Urinary bladder (tissue), 3 donors: ENCODE measurements at regions not wholly inside any gene's neighbourhood (a gene's known extent, or its start where the extent isn't known, plus 50 kb on each side); places are given as distances from the start of the nearest gene placed in this dataset.

Source experiments
- DNase-seq: peaks from one replicate; pipeline ENCODE4 v3.0.0-alpha.2; 2015; ENCODE audit errors: extremely low spot score
- H3K27ac ChIP-seq: one replicate; pipeline ENCODE4 v1.5.1; 2013; ENCODE audit warnings: low read depth, mild to moderate bottlenecking, moderate library complexity
- H3K36me3 ChIP-seq: one replicate; pipeline ENCODE4 v1.6.1; 2013; ENCODE audit warnings: mild to moderate bottlenecking, moderate library complexity; ENCODE audit not compliant: insufficient read depth
- H3K4me1 ChIP-seq: one replicate; pipeline ENCODE4 v1.6.1; 2013; ENCODE audit warnings: mild to moderate bottlenecking, moderate library complexity; ENCODE audit not compliant: insufficient read depth
- H3K4me3 ChIP-seq: one replicate; pipeline ENCODE4 v1.5.1; 2013; ENCODE audit warnings: low read depth, low read length
- WGBS: extraction: QIAGEN DNeasy Blood & Tissue Kit; methylation state at CpG from one replicate; pipeline ENCODE4 v1.1.7; 2013; 5-methylcytosine and 5-hydroxymethylcytosine counted together
- donor health status: healthy with polysubstance abuse.
- donor health status: healthy.

DNA sequence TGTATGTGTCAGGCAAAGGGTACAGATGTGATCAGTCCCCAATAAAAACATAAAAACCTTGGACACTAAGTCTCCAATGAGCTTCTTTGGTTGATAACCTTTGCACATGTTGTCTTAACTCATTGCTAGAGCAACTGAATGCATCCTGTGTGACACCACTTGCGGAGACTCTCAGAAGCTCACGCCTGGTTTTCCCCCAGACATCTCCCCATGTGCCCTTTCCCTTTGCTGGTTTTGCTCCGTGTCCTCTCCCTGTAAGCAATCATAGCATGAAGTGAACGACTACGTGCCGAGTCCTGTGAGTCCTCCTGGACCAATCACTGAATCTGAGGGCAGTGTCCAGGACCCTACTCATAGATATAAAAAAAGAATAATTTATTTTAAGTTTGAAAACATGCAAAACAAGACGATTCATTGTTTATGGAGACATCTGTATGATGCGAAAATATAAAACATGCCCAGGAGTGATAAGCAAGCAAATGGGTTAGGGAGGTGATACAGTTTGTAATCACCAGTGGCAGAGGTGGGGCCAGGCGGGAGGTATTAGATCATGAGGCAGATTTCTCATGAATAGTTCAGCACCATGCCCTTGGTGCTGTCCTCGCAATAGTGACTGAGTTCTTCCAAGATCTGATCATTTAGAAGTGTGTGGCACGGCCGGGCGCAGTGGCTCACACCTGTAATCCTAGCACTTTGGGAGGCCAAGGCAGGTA, 115.5 kb downstream of the MED10 start:
- Histone ChIP-seq H3K36me3 (no peaks in the 10 kb centered on the region), H3K27ac (no peak overlapping the region), H3K4me3 (no peak overlapping the region), H3K4me1 (no peaks in the 10 kb centered on the region)
- DNase-seq: no peak
- WGBS: 84% methylated on average over 13 of the region's 13 CpGs

DNA sequence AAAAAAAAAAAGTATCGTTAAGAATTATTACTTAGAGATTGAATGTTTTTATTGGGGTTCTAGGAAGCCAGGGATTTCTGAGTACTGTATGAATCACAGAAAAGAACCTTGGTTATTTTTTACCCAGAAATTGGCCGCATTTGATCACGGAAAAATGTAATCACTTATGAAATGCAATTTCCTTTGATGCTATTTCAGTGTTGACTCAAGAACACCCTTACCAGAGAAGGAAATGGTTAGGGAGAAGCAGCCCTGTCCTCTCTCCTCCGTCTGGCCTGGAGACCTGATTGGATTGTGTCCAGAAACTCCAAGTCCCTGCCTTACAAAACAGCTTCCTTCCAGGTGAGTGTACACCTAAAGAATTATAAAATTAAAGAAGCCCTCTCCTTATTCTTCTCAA, 116.7 kb downstream of the MED10 start:
- no peak overlapping the region for H3K4me3 ChIP-seq
- no peaks in the 10 kb centered on the region for H3K36me3 ChIP-seq
- no peaks in the 10 kb centered on the region for H3K4me1 ChIP-seq
- no peak overlapping the region for H3K27ac ChIP-seq
- DNase-seq: no peak
- WGBS: 52% methylated on average over 4 of the region's 4 CpGs

DNA sequence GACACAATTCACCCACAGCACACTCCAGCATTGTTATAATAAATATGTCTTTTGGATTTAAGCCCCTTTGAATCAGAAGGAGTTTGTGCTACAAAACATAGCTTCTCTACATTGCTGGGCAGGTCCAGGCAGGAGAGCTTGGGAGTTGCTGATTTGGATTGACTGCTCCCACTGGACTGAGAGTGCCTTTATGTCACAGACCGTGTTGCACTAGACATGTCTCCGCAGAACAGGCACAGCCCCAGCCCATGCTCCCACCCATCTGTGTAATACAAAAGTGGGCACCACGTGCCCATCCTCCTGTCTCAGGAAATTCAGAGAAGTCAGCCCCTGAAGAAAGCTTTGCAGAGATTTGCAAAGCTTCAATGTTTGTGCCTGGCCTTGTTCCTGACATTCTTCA, 117.1 kb downstream of the MED10 start:
- no peaks in the 10 kb centered on the region for H3K4me1 ChIP-seq
- H3K36me3 ChIP-seq: no peaks in the 10 kb centered on the region
- no peak overlapping the region for H3K27ac ChIP-seq
- WGBS: 68% methylated on average over 3 of the region's 3 CpGs
- no peak for DNase-seq
- H3K4me3 ChIP-seq: no peak overlapping the region

DNA sequence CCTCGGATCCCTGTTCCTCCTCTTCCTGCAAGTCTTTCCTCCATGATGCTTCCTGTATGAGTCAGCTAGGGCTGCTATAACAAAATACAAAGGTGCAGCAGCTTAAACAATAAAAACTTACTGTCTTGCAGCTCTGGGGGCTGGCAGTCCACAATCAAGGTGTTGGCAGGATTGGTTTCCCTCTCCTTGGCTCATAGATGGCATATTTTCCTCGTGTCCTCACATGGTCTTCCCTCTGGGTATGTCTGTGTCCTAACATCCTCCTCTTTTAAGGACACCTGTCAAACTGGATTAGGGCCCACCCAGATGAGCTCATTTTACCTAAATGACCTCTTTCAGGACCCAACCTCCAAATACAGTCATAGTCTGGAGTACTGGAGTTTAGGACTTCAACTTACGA, 117.5 kb downstream of the MED10 start:
- DNase-seq: no peak
- no peak overlapping the region for H3K4me3 ChIP-seq
- H3K27ac ChIP-seq: no peak overlapping the region
- H3K4me1 ChIP-seq: no peaks in the 10 kb centered on the region
- H3K36me3 ChIP-seq: no peaks in the 10 kb centered on the region
- WGBS: 63% methylated on average over 3 of the region's 3 CpGs

DNA sequence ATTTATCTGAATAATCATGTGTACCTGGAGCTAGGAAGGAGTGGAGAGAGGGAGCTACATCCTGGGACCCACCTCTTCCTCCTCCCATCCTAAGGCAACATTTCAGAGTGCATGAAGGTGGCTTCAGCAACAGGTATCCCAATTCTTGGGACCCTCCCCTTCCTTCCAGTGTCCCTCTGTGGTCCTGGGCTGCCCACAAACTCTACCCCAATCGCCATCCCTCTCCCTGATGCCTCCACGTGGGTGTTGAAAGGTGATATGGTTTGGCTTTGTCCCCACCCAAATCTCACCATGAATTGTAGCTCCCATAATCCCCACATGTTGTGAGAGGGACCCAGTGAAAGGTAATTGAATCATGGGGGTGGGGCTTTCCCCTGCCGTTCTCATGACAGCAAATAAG, 121.4 kb downstream of the MED10 start:
- no peak overlapping the region for H3K4me3 ChIP-seq
- DNase-seq: no peak
- H3K27ac ChIP-seq: no peak overlapping the region
- WGBS: 63% methylated on average over 3 of the region's 3 CpGs
- no peaks in the 10 kb centered on the region for H3K36me3 ChIP-seq
- no peaks in the 10 kb centered on the region for H3K4me1 ChIP-seq

DNA sequence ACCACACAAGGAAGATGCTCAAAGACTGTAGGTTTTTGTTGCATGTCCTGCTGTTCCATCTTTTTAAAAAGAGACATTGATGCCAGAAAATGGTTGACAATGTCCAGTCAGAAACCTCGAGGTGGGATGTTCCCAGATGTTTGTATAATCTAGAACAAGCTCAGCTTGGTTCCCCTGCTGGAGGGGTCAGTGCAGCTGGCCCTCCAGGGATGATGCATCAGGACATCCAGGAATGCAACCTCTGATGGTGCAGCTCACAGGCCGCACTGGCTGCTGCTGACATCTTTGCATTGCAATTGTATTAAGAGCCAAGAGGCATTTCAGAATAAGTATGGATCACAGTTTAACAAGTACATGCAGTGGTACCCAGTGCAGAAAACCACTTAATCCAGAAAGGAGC, 122.4 kb downstream of the MED10 start:
- no peak overlapping the region for H3K27ac ChIP-seq
- H3K4me3 ChIP-seq: no peak overlapping the region
- WGBS: 45% methylated on average over 2 of the region's 2 CpGs
- H3K4me1 ChIP-seq: no peaks in the 10 kb centered on the region
- no peak for DNase-seq
- no peaks in the 10 kb centered on the region for H3K36me3 ChIP-seq

DNA sequence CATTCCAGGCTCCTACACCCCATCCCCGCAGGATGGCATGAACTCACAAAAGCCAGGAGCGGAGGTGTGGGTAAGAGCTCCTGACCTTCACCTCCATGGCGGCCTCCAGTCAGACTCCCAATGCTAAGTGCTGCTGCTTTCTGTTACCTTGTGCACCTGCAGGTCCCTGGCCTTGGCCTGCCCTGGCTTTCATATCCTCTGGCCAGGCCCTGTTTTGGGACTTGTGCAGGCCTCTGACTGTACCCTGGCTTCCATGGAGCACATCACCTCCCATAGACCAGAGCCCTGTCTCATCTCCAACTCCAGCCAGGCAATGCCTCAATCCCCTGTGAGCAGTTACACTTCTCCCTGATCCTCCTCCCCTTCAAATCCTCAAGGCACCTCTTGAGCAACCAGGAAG, 124.5 kb downstream of the MED10 start:
- Histone ChIP-seq H3K27ac (no peak overlapping the region), H3K36me3 (no peaks in the 10 kb centered on the region), H3K4me1 (no peaks in the 10 kb centered on the region), H3K4me3 (no peak overlapping the region)
- DNase-seq: no peak
- WGBS: 79% methylated on average over 3 of the region's 3 CpGs

DNA sequence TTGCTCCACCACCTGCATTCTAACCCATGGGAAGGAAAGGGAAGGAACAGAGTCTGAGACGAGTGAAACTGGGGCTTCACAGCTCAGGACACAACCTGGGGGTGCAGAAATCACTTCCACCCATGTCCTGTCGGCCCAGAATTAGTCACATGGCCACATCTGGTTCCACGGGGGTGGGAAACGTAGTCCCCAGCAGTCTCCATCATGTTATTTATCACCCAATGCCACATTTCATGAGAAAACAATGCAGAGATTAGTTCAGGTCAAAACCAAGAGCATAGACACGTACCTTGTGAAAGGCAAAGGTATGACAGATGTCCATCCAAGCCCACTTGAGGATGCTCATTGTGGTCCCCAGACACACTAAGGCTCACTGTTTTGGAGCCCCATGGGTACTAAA, 125.1 kb downstream of the MED10 start:
- no peak overlapping the region for H3K4me3 ChIP-seq
- no peaks in the 10 kb centered on the region for H3K4me1 ChIP-seq
- 60% methylated on average over 5 of the region's 5 CpGs for WGBS
- no peaks in the 10 kb centered on the region for H3K36me3 ChIP-seq
- H3K27ac ChIP-seq: no peak overlapping the region
- no peak for DNase-seq

DNA sequence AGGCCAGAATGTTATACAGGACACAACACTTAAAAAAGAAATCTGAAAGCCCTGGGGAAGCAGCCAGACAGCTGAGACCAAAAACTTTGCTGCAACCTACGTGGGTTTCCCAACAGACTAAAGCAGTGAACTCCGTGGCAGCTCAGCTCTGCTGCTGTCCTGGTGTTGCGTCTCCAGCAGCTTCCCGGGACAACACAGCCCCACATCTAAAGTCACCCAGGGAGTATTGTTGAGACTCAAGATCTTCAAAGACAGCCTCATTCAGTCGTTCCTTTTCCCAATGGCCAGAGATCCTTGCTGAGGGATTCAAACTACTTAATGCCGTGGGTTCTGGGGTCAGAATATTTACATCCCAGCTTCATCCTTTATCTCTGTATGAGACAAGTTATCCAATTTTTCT, 125.8 kb downstream of the MED10 start:
- no peak for DNase-seq
- no peak overlapping the region for H3K27ac ChIP-seq
- H3K4me1 ChIP-seq: no peaks in the 10 kb centered on the region
- 73% methylated on average over 6 of the region's 6 CpGs for WGBS
- H3K36me3 ChIP-seq: no peaks in the 10 kb centered on the region
- no peak overlapping the region for H3K4me3 ChIP-seq

DNA sequence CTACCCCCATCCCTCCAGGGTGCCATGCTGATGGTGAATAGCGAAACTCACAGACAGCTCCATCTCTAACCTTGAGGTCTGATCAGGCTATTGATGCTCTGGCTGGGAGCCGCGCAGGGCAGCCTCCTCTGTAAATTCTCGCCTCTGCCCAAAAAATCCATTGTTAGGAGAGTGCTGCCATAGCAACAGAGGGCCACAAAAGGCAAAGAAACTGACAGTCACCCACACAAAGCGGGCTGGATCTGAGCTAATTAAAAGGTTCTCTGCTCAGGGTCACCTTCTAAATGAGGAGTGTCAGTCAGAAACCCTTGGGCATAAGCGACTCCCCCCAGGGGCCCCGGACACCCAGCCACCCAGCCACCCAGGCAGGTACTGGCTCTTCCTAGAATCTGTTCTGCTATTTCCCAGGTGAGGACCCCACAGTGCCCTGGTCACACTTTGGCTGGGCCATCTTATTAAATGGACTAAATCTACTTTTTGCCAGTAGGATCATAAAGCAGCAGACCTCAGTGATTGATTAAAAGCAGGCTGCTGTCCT, 126.7 kb downstream of the MED10 start:
- DNase-seq: no peak
- no peak overlapping the region for H3K4me3 ChIP-seq
- no peak overlapping the region for H3K27ac ChIP-seq
- no peaks in the 10 kb centered on the region for H3K4me1 ChIP-seq
- 84% methylated on average over 7 of the region's 7 CpGs for WGBS
- no peaks in the 10 kb centered on the region for H3K36me3 ChIP-seq

DNA sequence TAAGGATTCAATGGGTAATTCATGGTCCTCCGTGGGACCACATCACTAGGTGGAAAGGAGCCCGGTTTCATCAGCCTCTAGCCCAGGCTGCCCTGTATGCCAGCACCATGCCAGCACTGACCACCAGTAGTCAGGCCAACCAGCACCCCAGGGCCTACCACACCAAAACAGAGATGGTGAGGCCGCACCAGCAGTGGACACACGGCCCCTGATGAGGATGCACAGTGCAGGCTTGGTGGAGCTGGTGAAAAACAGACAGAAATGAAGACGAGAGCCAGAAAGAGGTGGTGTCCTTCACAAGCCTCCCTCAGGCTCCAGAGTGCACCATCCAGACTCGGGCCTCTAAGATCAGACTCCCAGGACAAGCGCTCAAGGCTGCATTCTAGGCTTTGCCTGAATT, 128.2 kb downstream of the MED10 start:
- H3K4me3 ChIP-seq: no peak overlapping the region
- WGBS: 90% methylated on average over 7 of the region's 7 CpGs
- no peaks in the 10 kb centered on the region for H3K4me1 ChIP-seq
- no peaks in the 10 kb centered on the region for H3K36me3 ChIP-seq
- H3K27ac ChIP-seq: no peak overlapping the region
- no peak for DNase-seq

DNA sequence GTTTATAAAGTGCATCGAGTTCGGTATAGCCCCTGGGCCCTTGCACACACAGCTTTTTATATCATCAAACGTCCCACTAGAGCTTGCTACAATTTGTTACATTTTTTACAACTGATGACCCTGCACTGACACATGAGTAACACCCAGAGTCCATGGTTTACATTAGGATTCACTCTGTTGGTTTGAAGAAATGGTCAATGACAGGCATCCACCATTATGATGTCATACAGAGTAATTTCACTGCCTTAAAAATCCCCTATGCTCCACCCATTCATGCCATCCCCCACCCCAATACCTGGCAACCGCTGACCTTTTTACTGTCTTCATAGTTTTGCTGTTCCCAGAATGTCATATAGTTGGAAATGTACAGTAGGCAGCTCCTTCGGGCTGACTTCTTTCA, 130.2 kb downstream of the MED10 start:
- H3K4me3 ChIP-seq: no peak overlapping the region
- no peaks in the 10 kb centered on the region for H3K4me1 ChIP-seq
- 75% methylated on average over 5 of the region's 5 CpGs for WGBS
- DNase-seq: no peak
- no peaks in the 10 kb centered on the region for H3K36me3 ChIP-seq
- H3K27ac ChIP-seq: no peak overlapping the region

DNA sequence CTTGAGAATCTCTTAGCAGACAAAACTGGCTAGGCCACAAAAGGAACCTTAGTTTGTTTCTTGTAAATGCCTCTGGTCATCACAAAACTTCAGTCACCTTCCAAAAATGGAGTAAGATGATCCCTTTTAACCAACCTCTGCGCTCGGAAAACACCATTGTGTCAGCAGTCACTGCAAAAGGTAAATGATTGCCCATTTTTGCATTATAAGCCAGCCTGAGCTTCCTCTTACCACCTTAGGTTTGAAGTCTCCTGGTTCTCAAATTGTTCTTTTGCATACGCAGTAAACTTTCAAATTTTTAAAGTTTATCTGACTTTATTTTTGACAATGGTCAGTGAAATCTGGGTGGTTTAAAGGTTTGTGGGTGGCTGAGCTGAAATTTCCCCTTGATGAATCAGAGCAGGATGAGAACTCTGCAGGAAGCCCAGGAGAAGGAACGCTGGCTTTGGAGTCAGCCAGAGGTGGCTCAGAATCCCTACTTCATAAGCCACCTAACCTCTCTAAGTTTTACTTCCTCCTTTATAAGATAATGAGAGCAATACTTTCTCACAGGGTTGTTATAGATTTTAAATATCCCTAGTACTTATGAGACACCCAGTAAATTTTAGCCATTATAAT, 131.4 kb downstream of the MED10 start:
- DNase-seq: no peak
- no peak overlapping the region for H3K4me3 ChIP-seq
- H3K4me1 ChIP-seq: no peaks in the 10 kb centered on the region
- H3K36me3 ChIP-seq: no peaks in the 10 kb centered on the region
- 84% methylated on average over 4 of the region's 4 CpGs for WGBS
- no peak overlapping the region for H3K27ac ChIP-seq

DNA sequence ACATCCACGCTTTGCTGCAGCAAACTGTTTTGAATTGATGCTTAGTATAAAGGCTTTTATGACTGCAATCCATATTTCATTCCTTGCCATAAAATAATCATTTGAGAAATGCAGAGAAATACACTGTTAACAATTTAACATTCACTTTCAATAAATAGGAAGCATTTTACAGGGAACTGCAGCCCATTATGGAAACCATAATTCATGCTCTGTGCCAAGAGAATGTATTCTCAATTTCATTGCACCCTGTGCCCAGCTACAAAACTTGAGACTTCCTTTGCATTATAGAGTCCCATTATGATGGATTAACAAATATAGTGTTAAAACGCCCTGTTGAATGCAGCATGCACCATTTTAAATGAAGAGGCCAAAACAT, 134.0 kb downstream of the MED10 start:
- WGBS: 68% methylated on average over 2 of the region's 2 CpGs
- DNase-seq: no peak
- Histone ChIP-seq H3K36me3 (no peaks in the 10 kb centered on the region), H3K4me1 (no peaks in the 10 kb centered on the region), H3K4me3 (no peak overlapping the region), H3K27ac (no peak overlapping the region)
